Cardiac fibroblast (primary cell): ENCODE measurements at regions not wholly inside any gene's neighbourhood (a gene's known extent, or its start where the extent isn't known, plus 50 kb on each side); places are given as distances from the start of the nearest gene placed in this dataset.
A peak's percentile ranks its signal among the peaks of the same experiment; 100 is the strongest.

ENCODE experiments used
- DNase-seq, 2 donors: peaks; one replicate each; pipeline versions ENCODE4 v3.0.0 to v3.0.0-alpha.2; 2010; ENCODE audit warnings: low read depth in 2 of 2
- H3K4me3 ChIP-seq, 2 donors: replicated peaks in 1 of 2; 1 replicate in 1 of 2; 2 replicates in 1 of 2; pipeline ENCODE4 v1.5.1; 2011; ENCODE audit warnings: low read depth in 2 of 2, low read length in 2 of 2, mild to moderate bottlenecking in 2 of 2, moderate library complexity in 1 of 2
- TF ChIP-seq, protein P1 (sequence below): IDR thresholded peaks from one replicate; pipeline ENCODE4 v1.5.1; 2011; ENCODE audit warnings: low read depth, mild to moderate bottlenecking, low read length, inconsistent platforms

DNA sequence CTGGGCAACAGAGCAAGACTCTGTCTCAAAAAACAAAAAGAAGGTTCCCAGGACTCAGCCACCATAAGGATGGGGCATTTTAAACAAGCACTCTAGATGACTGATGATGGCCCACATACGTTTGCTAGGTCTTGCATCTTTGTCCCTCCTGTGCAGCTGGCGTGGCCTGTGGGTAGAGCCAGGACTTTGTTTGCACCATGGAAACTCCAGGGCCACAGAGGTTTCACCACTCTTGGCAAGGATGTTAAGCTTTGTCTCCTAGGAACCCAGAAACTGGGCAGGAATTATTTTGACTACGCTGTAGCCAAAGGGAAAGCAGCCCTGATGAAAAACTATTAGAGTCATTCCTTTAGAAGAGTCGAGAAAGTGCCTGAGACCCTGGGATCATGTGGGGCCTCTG lies 54.1 kb upstream of the CALM2 start:
- TF ChIP-seq, protein P1, sequence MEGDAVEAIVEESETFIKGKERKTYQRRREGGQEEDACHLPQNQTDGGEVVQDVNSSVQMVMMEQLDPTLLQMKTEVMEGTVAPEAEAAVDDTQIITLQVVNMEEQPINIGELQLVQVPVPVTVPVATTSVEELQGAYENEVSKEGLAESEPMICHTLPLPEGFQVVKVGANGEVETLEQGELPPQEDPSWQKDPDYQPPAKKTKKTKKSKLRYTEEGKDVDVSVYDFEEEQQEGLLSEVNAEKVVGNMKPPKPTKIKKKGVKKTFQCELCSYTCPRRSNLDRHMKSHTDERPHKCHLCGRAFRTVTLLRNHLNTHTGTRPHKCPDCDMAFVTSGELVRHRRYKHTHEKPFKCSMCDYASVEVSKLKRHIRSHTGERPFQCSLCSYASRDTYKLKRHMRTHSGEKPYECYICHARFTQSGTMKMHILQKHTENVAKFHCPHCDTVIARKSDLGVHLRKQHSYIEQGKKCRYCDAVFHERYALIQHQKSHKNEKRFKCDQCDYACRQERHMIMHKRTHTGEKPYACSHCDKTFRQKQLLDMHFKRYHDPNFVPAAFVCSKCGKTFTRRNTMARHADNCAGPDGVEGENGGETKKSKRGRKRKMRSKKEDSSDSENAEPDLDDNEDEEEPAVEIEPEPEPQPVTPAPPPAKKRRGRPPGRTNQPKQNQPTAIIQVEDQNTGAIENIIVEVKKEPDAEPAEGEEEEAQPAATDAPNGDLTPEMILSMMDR = no peak
- no peak overlapping the region for H3K4me3 ChIP-seq
- DNase-seq = peak; percentile 81 to 91

DNA sequence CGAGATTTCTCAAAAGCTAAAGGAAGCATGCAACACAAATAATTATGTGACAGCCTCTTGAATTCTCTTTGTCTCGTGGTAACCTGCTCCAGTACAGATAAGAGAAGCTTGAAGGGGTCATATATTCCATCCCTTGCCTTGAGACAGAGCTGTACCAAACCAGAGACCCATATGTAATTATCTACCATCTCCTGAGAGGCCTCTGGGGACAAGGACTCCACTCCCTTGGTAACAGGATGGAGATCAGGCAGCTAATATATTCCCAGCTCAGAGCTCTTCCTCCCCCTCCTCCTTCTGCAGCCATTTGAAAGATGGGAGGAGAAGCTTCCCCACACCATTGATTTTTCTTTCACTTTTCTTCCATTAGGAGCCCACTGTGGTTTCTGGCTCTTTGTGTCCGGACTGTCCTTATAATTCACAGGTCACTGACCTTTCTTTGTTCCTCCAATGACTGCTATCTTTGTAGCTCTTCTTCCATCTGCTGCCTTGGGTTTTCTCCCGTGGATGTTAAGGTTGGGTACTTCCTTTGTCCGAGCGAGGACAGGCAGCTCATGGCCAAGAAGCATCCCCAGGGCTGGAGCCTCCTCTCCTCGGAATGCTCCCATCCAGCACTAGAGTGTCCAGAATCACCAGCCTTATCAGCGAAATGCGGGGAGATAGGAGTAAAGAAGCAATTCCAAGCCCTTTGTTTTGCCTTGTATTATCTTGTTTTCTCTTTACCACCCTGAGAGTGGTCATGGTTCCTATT lies 51.4 kb upstream of the CALM2 start:
- no peak overlapping the region for H3K4me3 ChIP-seq
- TF ChIP-seq, protein P1 = no peak
- no peak for DNase-seq

DNA sequence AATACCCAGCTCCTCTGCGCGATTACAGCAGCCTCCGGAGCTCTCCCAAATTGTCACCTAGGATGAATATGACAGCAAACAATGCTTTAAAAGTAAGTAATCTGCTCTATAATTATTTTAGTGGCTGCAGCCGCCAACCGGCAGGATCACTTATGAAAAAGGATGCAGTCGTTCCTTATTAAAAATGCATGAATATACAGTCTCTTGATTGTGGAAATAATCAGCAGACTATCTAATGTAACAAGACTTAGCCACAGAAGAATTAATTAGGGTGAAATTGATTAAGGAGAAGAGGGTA lies 50.6 kb upstream of the CALM2 start:
- no peak overlapping the region for H3K4me3 ChIP-seq
- TF ChIP-seq, protein P1 = no peak

DNA sequence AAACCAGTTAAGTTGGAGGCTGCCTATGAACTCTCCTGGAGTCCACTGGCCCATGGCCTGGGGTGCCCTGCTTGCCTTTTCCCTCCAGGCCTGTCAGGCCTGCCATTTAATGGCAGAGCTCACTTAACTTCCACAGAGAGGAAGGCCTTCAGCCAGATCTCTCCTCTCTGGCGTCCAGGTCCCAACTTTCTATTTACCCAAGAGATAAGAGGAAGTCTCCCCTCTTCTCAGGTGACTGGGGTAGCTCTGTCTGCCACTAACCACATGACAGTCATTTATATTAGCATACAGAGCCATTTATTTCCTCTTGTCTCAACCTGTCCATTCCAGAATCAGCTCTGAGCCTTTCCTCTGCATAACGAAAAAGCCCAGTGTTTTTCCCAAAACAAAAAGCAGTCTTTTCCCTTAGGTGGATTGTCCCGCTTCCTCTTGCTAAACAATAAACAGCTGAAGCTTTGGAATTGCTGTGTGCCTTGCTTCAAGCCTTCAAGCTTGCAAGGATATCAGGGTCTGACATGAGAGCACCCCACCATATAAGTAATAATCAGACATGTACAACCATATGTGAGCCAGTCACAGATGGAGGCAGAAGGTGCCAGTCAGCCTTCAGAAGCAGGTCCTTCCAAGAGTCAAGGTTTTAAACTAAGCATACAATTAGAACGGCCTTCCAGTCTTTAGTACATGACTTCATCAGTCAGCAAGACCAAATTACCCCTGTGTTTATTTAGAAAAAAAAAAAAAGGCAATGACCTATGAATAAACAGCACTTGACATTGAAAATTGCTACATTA lies 50.0 kb upstream of the CALM2 start:
- no peak overlapping the region for H3K4me3 ChIP-seq
- TF ChIP-seq, protein P1 = no peak
- DNase-seq = peak in 1 of 2 donors; percentile 9

More for the DNA sequence above, 50.6 kb upstream of the CALM2 start:
- DNase-seq = no peak
